Activated CD8-positive, alpha-beta T cell treated with anti-CD3 and anti-CD28 coated beads for 36 hours (primary cell): ENCODE measurements at regions not wholly inside any gene's neighbourhood (a gene's known extent, or its start where the extent isn't known, plus 50 kb on each side); places are given as distances from the start of the nearest gene placed in this dataset.

Experiments
- ATAC-seq: fragments of 200-7000 bp; cut with Tn5 transposase; one replicate; pipeline ENCODE4 v1.10.0; 2021; ENCODE audit warnings: mild to moderate bottlenecking, moderate library complexity
- CTCF ChIA-PET: fragments of 350-600 bp; sonication (Branson Sonifier 250); formaldehyde crosslinking; loops from one replicate; lab custom pipeline; 2021; ENCODE audit warnings: antibody characterized with exemption; lab: Charles Lee
- POLR2A ChIA-PET: fragments of 350-600 bp; sonication (Branson Sonifier 250); formaldehyde crosslinking; loops from one replicate; lab custom pipeline; 2021; ENCODE audit warnings: antibody characterized with exemption; lab: Charles Lee
- DNase-seq: peaks from one replicate; pipeline ENCODE4 v3.0.0-alpha.2; 2020
- H3K27ac Mint-ChIP-seq: one replicate; pipeline ENCODE4 v1.8.0; 2021; ENCODE audit warnings: mild to moderate bottlenecking, mixed read lengths
- H3K27me3 Mint-ChIP-seq: one replicate; pipeline ENCODE4 v1.8.0; 2021; ENCODE audit warnings: mixed read lengths
- H3K36me3 Mint-ChIP-seq: one replicate; pipeline ENCODE4 v1.8.0; 2021; ENCODE audit warnings: low read depth, mixed read lengths
- H3K4me1 Mint-ChIP-seq: one replicate; pipeline ENCODE4 v1.8.0; 2021; ENCODE audit warnings: low read depth, mixed read lengths
- H3K4me3 Mint-ChIP-seq: one replicate; pipeline ENCODE4 v1.8.0; 2021; ENCODE audit warnings: mild to moderate bottlenecking, moderate library complexity, mixed read lengths
- H3K9me3 Mint-ChIP-seq: one replicate; pipeline ENCODE4 v1.8.0; 2021; ENCODE audit warnings: mixed read lengths
- CTCF ChIP-seq: fragments of 200-600 bp; IDR thresholded peaks from one replicate; pipeline ENCODE4 v1.8.0; 2022; ENCODE audit warnings: antibody characterized with exemption, mild to moderate bottlenecking
- intact Hi-C: fragments of 100-400 bp; cut with micrococcal nuclease; formaldehyde crosslinking; loops from one replicate; pipeline ENCODE4 v1.10.0; 2022

GRCh38 chr15:91572110-91572509 lies 281.4 kb upstream of the SLCO3A1 start:
- intact Hi-C loops = no loop called here
- H3K4me3 Mint-ChIP-seq = no peak overlapping the region
- H3K36me3 Mint-ChIP-seq = no peaks in the 10 kb centered on the region
- no peak for DNase-seq
- H3K27me3 Mint-ChIP-seq = peaks cover 9% of the 10 kb centered on the region
- CTCF ChIA-PET = no interaction called here
- H3K27ac Mint-ChIP-seq = no peak overlapping the region
- TF ChIP-seq CTCF = no peak
- no peak for ATAC-seq
- no peaks in the 10 kb centered on the region for H3K4me1 Mint-ChIP-seq
- POLR2A ChIA-PET = no interaction called here
- H3K9me3 Mint-ChIP-seq = no peaks in the 10 kb centered on the region

GRCh38 chr15:91576096-91576495 lies 277.4 kb upstream of the SLCO3A1 start:
- H3K4me1 Mint-ChIP-seq = no peaks in the 10 kb centered on the region
- ChIA-PET CTCF (no interaction called here), POLR2A (no interaction called here)
- H3K27ac Mint-ChIP-seq = no peak overlapping the region
- H3K4me3 Mint-ChIP-seq = no peak overlapping the region
- H3K36me3 Mint-ChIP-seq = no peaks in the 10 kb centered on the region
- no peak for DNase-seq
- intact Hi-C loops = no loop called here
- H3K9me3 Mint-ChIP-seq = no peaks in the 10 kb centered on the region
- H3K27me3 Mint-ChIP-seq = peaks cover 7% of the 10 kb centered on the region
- no peak for TF ChIP-seq CTCF
- ATAC-seq = no peak

GRCh38 chr15:91578511-91578910 lies 275.0 kb upstream of the SLCO3A1 start:
- no peaks in the 10 kb centered on the region for H3K36me3 Mint-ChIP-seq
- H3K27me3 Mint-ChIP-seq = peaks cover 11% of the 10 kb centered on the region
- H3K4me3 Mint-ChIP-seq = no peak overlapping the region
- no peak overlapping the region for H3K27ac Mint-ChIP-seq
- ATAC-seq = no peak
- no peak for DNase-seq
- TF ChIP-seq CTCF = no peak
- H3K9me3 Mint-ChIP-seq = no peaks in the 10 kb centered on the region
- ChIA-PET POLR2A (interaction anchor here (0.7 kb wide), 1 partner anchor 221 kb away, joined by 3 read pairs; no protein-coding TSS in a partner anchor), CTCF (interaction anchor here (1.3 kb wide), 1 partner anchor 127 kb away, joined by 3 read pairs; no protein-coding TSS in a partner anchor)
- intact Hi-C loops = no loop called here
- no peaks in the 10 kb centered on the region for H3K4me1 Mint-ChIP-seq

- CTCF ChIA-PET = interaction anchor here (0.9 kb wide), 1 partner anchor 116 kb away, joined by 3 read pairs; no protein-coding TSS in a partner anchor
- H3K4me1 Mint-ChIP-seq = no peaks in the 10 kb centered on the region
- H3K4me3 Mint-ChIP-seq = no peak overlapping the region
- no peaks in the 10 kb centered on the region for H3K9me3 Mint-ChIP-seq
- no peak for DNase-seq
- POLR2A ChIA-PET = no interaction called here
- H3K27me3 Mint-ChIP-seq = peaks cover 18% of the 10 kb centered on the region
- H3K36me3 Mint-ChIP-seq = no peaks in the 10 kb centered on the region
- intact Hi-C loops = no loop called here
- H3K27ac Mint-ChIP-seq = no peak overlapping the region
- ATAC-seq = no peak
- TF ChIP-seq CTCF = no peak
Observed at GRCh38 chr15:91584895-91585294, 268.6 kb upstream of the SLCO3A1 start.

GRCh38 chr15:91586560-91586959 lies 266.9 kb upstream of the SLCO3A1 start:
- TF ChIP-seq CTCF = no peak
- ATAC-seq = no peak
- H3K36me3 Mint-ChIP-seq = no peaks in the 10 kb centered on the region
- intact Hi-C loops = no loop called here
- CTCF ChIA-PET = no interaction called here
- H3K9me3 Mint-ChIP-seq = no peaks in the 10 kb centered on the region
- POLR2A ChIA-PET = no interaction called here
- peaks cover 19% of the 10 kb centered on the region for H3K27me3 Mint-ChIP-seq
- no peak overlapping the region for H3K27ac Mint-ChIP-seq
- no peak overlapping the region for H3K4me3 Mint-ChIP-seq
- no peaks in the 10 kb centered on the region for H3K4me1 Mint-ChIP-seq
- no peak for DNase-seq
